ENCODE measurements at regions not wholly inside any gene's neighbourhood (a gene's known extent, or its start where the extent isn't known, plus 50 kb on each side); places are given as distances from the start of the nearest gene placed in this dataset.

DNA sequence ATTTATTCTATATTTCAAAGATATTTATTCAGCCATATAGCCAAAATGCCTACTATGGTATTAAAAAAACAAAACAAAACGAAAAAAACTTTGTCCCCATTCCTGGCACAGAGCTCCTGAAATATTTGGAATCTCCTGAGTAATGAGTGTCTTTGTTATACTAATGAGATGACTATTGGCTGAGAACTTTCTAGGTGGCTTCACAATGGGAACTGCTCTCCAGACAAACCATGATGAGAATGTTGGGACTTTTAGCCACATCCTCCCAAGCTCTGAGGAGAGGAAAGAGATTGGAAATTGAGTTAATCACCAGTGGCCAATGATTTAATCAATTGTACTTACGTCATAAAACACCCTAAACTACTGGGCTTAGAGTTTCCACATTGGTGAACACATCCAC is 631.8 kb upstream of the SETBP1 start:
- ChIA-PET POLR2A (no interaction called here), CTCF (no interaction called here)
- Mint-ChIP-seq H3K27me3 (no peaks in the 10 kb centered on the region), H3K4me1 (ENCODE audit: low read depth) (no peaks in the 10 kb centered on the region), H3K9me3 (peaks cover 2% of the 10 kb centered on the region), H3K36me3 (ENCODE audit: low read depth) (no peaks in the 10 kb centered on the region), H3K4me3 (no peak overlapping the region), H3K27ac (no peak overlapping the region)
- TF ChIP-seq, protein P1, sequence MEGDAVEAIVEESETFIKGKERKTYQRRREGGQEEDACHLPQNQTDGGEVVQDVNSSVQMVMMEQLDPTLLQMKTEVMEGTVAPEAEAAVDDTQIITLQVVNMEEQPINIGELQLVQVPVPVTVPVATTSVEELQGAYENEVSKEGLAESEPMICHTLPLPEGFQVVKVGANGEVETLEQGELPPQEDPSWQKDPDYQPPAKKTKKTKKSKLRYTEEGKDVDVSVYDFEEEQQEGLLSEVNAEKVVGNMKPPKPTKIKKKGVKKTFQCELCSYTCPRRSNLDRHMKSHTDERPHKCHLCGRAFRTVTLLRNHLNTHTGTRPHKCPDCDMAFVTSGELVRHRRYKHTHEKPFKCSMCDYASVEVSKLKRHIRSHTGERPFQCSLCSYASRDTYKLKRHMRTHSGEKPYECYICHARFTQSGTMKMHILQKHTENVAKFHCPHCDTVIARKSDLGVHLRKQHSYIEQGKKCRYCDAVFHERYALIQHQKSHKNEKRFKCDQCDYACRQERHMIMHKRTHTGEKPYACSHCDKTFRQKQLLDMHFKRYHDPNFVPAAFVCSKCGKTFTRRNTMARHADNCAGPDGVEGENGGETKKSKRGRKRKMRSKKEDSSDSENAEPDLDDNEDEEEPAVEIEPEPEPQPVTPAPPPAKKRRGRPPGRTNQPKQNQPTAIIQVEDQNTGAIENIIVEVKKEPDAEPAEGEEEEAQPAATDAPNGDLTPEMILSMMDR (IDR thresholded peaks at IDR 0.05), result no peak
- no peaks in the 10 kb centered on the region for H3K4me1 ChIP-seq (ENCODE audit: insufficient read depth, low read length)
- intact Hi-C loops (cut with DNase I, micrococcal nuclease), result no loop called here
- H3K4me3 ChIP-seq (ENCODE audit: low read length), result no peak overlapping the region
- no peaks in the 10 kb centered on the region for H3K27me3 ChIP-seq (ENCODE audit: control insufficient read depth in 1 of 2, insufficient read depth in 2 of 2, low read length in 2 of 2)
- no peak overlapping the region for H3K27ac ChIP-seq (ENCODE audit: low read depth in 1 of 2, low read length in 2 of 2)
- H3K9me3 ChIP-seq (ENCODE audit: control insufficient read depth in 1 of 2, insufficient read depth in 1 of 2, low read length in 2 of 2), result no peaks in the 10 kb centered on the region
- no peak for ATAC-seq (ENCODE audit: poor library complexity)
- no peak for DNase-seq
- no peaks in the 10 kb centered on the region for H3K36me3 ChIP-seq (ENCODE audit: insufficient read depth, low read length)

DNA sequence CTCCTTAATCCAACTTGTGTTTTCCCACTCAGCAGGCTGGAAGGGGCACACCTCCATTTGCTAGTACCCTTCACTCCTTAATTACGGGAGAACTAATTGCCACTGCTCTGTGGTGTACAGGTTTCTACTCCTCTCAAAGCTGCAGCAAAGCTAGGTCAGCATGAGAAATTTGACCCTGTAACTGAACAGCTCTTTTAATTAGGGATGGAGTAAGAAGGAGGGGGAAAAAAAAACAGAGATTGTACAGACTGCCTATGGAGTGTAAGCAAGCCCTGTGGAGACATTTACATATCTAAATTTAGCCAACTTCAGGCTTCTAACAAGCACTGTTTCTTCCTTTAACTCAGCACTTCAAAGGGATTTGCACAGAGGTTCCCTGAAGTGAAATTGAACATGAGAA is 629.7 kb upstream of the SETBP1 start:
- intact Hi-C loops (cut with DNase I, micrococcal nuclease), result no loop called here
- no peak overlapping the region for H3K27ac ChIP-seq (ENCODE audit: low read depth in 1 of 2, low read length in 2 of 2)
- POLR2A ChIA-PET, result no interaction called here
- DNase-seq (no peak), ATAC-seq (ENCODE audit: poor library complexity) (no peak)
- no peaks in the 10 kb centered on the region for H3K9me3 ChIP-seq (ENCODE audit: control insufficient read depth in 1 of 2, insufficient read depth in 1 of 2, low read length in 2 of 2)
- H3K36me3 ChIP-seq (ENCODE audit: insufficient read depth, low read length), result no peaks in the 10 kb centered on the region
- H3K4me3 ChIP-seq (ENCODE audit: low read length), result no peak overlapping the region
- peaks cover 2% of the 10 kb centered on the region for H3K9me3 Mint-ChIP-seq
- H3K4me1 ChIP-seq (ENCODE audit: insufficient read depth, low read length), result no peaks in the 10 kb centered on the region
- CTCF ChIA-PET, result no interaction called here
- H3K27me3 ChIP-seq (ENCODE audit: control insufficient read depth in 1 of 2, insufficient read depth in 2 of 2, low read length in 2 of 2), result no peaks in the 10 kb centered on the region
- TF ChIP-seq, protein P1 (IDR thresholded peaks at IDR 0.05), result no peak
- H3K27me3 Mint-ChIP-seq, result no peaks in the 10 kb centered on the region
- no peak overlapping the region for H3K27ac Mint-ChIP-seq
- no peaks in the 10 kb centered on the region for H3K36me3 Mint-ChIP-seq (ENCODE audit: low read depth)
- no peaks in the 10 kb centered on the region for H3K4me1 Mint-ChIP-seq (ENCODE audit: low read depth)
- no peak overlapping the region for H3K4me3 Mint-ChIP-seq

DNA sequence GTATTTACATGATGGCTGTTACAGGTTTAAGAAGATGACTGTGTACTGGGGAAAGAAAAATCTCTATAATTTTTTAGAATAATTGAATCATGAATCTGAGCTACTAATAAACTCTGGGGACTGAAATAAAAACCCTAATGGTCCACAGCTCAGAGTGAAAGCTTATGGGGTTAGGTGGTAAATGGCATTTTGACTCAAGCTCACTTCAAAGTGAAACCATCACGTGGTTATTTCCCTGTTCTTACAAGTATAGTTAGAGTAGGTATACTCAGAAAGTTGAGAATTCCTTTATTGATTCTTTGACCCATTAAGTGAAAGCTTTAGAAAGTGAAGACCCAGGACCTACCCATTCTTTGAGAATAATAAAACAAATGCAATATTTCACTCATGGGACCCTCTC is 626.2 kb upstream of the SETBP1 start:
- H3K27me3 ChIP-seq (ENCODE audit: control insufficient read depth in 1 of 2, insufficient read depth in 2 of 2, low read length in 2 of 2), result no peaks in the 10 kb centered on the region
- TF ChIP-seq, protein P1 (IDR thresholded peaks at IDR 0.05), result no peak
- no peaks in the 10 kb centered on the region for H3K9me3 ChIP-seq (ENCODE audit: control insufficient read depth in 1 of 2, insufficient read depth in 1 of 2, low read length in 2 of 2)
- no peak overlapping the region for H3K27ac Mint-ChIP-seq
- no peaks in the 10 kb centered on the region for H3K4me1 Mint-ChIP-seq (ENCODE audit: low read depth)
- no peaks in the 10 kb centered on the region for H3K27me3 Mint-ChIP-seq
- no peak overlapping the region for H3K4me3 ChIP-seq (ENCODE audit: low read length)
- intact Hi-C loops (cut with DNase I, micrococcal nuclease), result no loop called here
- ChIA-PET POLR2A (no interaction called here), CTCF (no interaction called here)
- H3K36me3 ChIP-seq (ENCODE audit: insufficient read depth, low read length), result no peaks in the 10 kb centered on the region
- peaks cover 2% of the 10 kb centered on the region for H3K9me3 Mint-ChIP-seq
- H3K4me3 Mint-ChIP-seq, result no peak overlapping the region
- no peak for DNase-seq
- no peaks in the 10 kb centered on the region for H3K4me1 ChIP-seq (ENCODE audit: insufficient read depth, low read length)
- no peak overlapping the region for H3K27ac ChIP-seq (ENCODE audit: low read depth in 1 of 2, low read length in 2 of 2)
- no peak for ATAC-seq (ENCODE audit: poor library complexity)
- H3K36me3 Mint-ChIP-seq (ENCODE audit: low read depth), result no peaks in the 10 kb centered on the region
